ENCODE measurements at regions not wholly inside any gene's neighbourhood (a gene's known extent, or its start where the extent isn't known, plus 50 kb on each side); places are given as distances from the start of the nearest gene placed in this dataset.
"Not testable (repeated sequence)": the region's sequence is repeated elsewhere in the genome, so short reads cannot be mapped to it uniquely, and the experiment has no call there.

- no peak for DNase-seq
Measured at GRCh38 chr7:136104269-136104603, 127.1 kb upstream of the MTPN start.

- DNase-seq: no peak
Measured at GRCh38 chr7:136103545-136104268, 126.5 kb upstream of the MTPN start.

- DNase-seq: no peak
Measured at GRCh38 chr7:136102881-136103280, 125.7 kb upstream of the MTPN start.

GRCh38 chr7:136092714-136093113, 115.6 kb upstream of the MTPN start:
- DNase-seq: not testable (repeated sequence)

- DNase-seq: no peak
Measured at GRCh38 chr7:136087881-136088280, 110.7 kb upstream of the MTPN start.

- DNase-seq: peak; percentile 66
Measured at GRCh38 chr7:136086712-136087111, 109.6 kb upstream of the MTPN start.

- DNase-seq: no peak
Measured at GRCh38 chr7:136079934-136080333, 102.8 kb upstream of the MTPN start.

- DNase-seq: no peak
Measured at GRCh38 chr7:136079478-136079892, 102.3 kb upstream of the MTPN start.

- DNase-seq: no peak
Measured at GRCh38 chr7:136079066-136079465, 101.9 kb upstream of the MTPN start.

- DNase-seq: no peak
Measured at GRCh38 chr7:136078630-136079029, 101.5 kb upstream of the MTPN start.

- no peak for DNase-seq
Measured at GRCh38 chr7:136076954-136077353, 99.8 kb upstream of the MTPN start.

GRCh38 chr7:136074843-136075242, 97.7 kb upstream of the MTPN start:
- DNase-seq: peak; percentile 77

GRCh38 chr7:136072447-136072846, 95.3 kb upstream of the MTPN start:
- no peak for DNase-seq

- DNase-seq: no peak
Measured at GRCh38 chr7:136070736-136071505, 93.8 kb upstream of the MTPN start.

GRCh38 chr7:136069840-136070529, 92.8 kb upstream of the MTPN start:
- DNase-seq: no peak

- DNase-seq: no peak
Measured at GRCh38 chr7:136067277-136067676, 90.1 kb upstream of the MTPN start.

GRCh38 chr7:136066304-136067143, 89.4 kb upstream of the MTPN start:
- DNase-seq: no peak

- no peak for DNase-seq
Measured at GRCh38 chr7:136064627-136065237, 87.6 kb upstream of the MTPN start.

- no peak for DNase-seq
Measured at GRCh38 chr7:136064081-136064480, 86.9 kb upstream of the MTPN start.

GRCh38 chr7:136063326-136063666, 86.1 kb upstream of the MTPN start:
- DNase-seq: no peak

GRCh38 chr7:136062625-136063325, 85.6 kb upstream of the MTPN start:
- DNase-seq: peak; percentile 63

GRCh38 chr7:136061433-136061832, 84.3 kb upstream of the MTPN start:
- DNase-seq: no peak
